DND-41 (cell line): ENCODE measurements at regions not wholly inside any gene's neighbourhood (a gene's known extent, or its start where the extent isn't known, plus 50 kb on each side); places are given as distances from the start of the nearest gene placed in this dataset.

Experiments used
- ATAC-seq: fragments of 200-7000 bp; cut with Tn5 transposase; 3 replicates; pipeline ENCODE4 v1.9.1; 2021; ENCODE audit warnings: low read depth; ENCODE audit not compliant: insufficient read depth
- DNase-seq: peaks from one replicate; pipeline ENCODE4 v3.0.0-alpha.2; 2020
- H2AFZ ChIP-seq: 2 replicates; pipeline ENCODE4 v1.6.0; 2012; ENCODE audit warnings: low read depth, low read length
- H3K27ac ChIP-seq: 2 replicates; pipeline ENCODE4 v1.5.1; 2012; ENCODE audit warnings: low read length, inconsistent platforms
- H3K27me3 ChIP-seq: fragments of 200-600 bp; sonication (generic); 2 replicates; pipeline ENCODE4 v1.6.0; 2012; ENCODE audit warnings: low read length, mild to moderate bottlenecking, inconsistent platforms; ENCODE audit not compliant: insufficient read depth, poor library complexity
- H3K36me3 ChIP-seq: 2 replicates; pipeline ENCODE4 v1.5.1; 2012; ENCODE audit warnings: low read length, inconsistent platforms; ENCODE audit not compliant: insufficient read depth
- H3K4me1 ChIP-seq: 2 replicates; pipeline ENCODE4 v1.5.1; 2012; ENCODE audit warnings: mild to moderate bottlenecking, low read length; ENCODE audit not compliant: insufficient read depth
- H3K4me2 ChIP-seq: 2 replicates; pipeline ENCODE4 v1.6.0; 2012; ENCODE audit warnings: mild to moderate bottlenecking, moderate library complexity, low read length, inconsistent platforms; ENCODE audit not compliant: insufficient read depth
- H3K4me3 ChIP-seq, 2 experiments: fragments of 200-600 bp in 1 of 2; shearing (Covaris generic) in 1 of 2; 2 replicates each; pipeline ENCODE4 v1.5.1; 2012 to 2016; ENCODE audit warnings: inconsistent platforms in 2 of 2, low read length in 2 of 2, mild to moderate bottlenecking in 2 of 2, low read depth in 1 of 2, moderate library complexity in 1 of 2
- H3K79me2 ChIP-seq: 2 replicates; pipeline ENCODE4 v1.6.0; 2012; ENCODE audit warnings: low read length, inconsistent platforms; ENCODE audit not compliant: insufficient read depth
- H3K9ac ChIP-seq: 2 replicates; pipeline ENCODE4 v1.6.0; 2012; ENCODE audit warnings: low read depth, mild to moderate bottlenecking, inconsistent platforms, low read length, moderate library complexity
- H3K9me3 ChIP-seq: 2 replicates; pipeline ENCODE4 v1.5.1; 2012; ENCODE audit warnings: low read length, moderate library complexity, mild to moderate bottlenecking, inconsistent platforms; ENCODE audit not compliant: insufficient read depth, severe bottlenecking
- H4K20me1 ChIP-seq: 2 replicates; pipeline ENCODE4 v1.6.0; 2012; ENCODE audit warnings: low read length; ENCODE audit not compliant: insufficient read depth
- EZH2 ChIP-seq: IDR thresholded peaks from 3 replicates; pipeline ENCODE4 v1.6.1; 2012; ENCODE audit warnings: borderline replicate concordance, low read depth, mild to moderate bottlenecking, moderate library complexity, low read length, inconsistent platforms; ENCODE audit not compliant: severe bottlenecking
- TF ChIP-seq, protein P1 (sequence below): IDR thresholded peaks from 2 replicates; pipeline ENCODE4 v1.5.1; 2012; ENCODE audit warnings: borderline replicate concordance, low read length, moderate library complexity, mild to moderate bottlenecking; ENCODE audit not compliant: poor library complexity, severe bottlenecking; ENCODE audit errors: extremely low read depth

DNA sequence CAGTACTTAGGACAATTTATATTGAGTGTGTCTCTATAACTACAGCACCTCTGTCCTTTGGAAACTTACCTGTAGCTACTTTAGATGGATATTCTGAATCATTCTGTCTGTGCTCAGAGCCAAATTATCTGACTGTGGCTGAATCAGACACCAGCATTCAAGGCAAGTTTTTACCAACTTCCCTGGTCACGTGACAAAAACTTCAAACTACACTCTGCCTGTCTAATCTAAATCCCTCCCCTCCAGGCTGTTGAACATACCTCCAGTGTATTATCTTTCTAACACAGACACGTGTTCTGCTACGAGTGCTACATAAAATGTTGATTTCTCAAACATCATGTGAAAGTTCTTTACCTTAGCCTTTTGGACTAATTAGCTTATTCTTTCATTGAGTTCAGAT lies 641.2 kb upstream of the CPEB2 start:
- no peaks in the 10 kb centered on the region for H3K4me1 ChIP-seq
- ATAC-seq (no peak), DNase-seq (no peak)
- no peak overlapping the region for H3K27ac ChIP-seq
- H3K79me2 ChIP-seq = no peaks in the 10 kb centered on the region
- no peaks in the 10 kb centered on the region for H3K9me3 ChIP-seq
- TF ChIP-seq, protein P1, sequence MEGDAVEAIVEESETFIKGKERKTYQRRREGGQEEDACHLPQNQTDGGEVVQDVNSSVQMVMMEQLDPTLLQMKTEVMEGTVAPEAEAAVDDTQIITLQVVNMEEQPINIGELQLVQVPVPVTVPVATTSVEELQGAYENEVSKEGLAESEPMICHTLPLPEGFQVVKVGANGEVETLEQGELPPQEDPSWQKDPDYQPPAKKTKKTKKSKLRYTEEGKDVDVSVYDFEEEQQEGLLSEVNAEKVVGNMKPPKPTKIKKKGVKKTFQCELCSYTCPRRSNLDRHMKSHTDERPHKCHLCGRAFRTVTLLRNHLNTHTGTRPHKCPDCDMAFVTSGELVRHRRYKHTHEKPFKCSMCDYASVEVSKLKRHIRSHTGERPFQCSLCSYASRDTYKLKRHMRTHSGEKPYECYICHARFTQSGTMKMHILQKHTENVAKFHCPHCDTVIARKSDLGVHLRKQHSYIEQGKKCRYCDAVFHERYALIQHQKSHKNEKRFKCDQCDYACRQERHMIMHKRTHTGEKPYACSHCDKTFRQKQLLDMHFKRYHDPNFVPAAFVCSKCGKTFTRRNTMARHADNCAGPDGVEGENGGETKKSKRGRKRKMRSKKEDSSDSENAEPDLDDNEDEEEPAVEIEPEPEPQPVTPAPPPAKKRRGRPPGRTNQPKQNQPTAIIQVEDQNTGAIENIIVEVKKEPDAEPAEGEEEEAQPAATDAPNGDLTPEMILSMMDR = no peak
- no peak for TF ChIP-seq EZH2
- no peak overlapping the region for H3K9ac ChIP-seq
- no peaks in the 10 kb centered on the region for H4K20me1 ChIP-seq
- no peak overlapping the region for H3K4me3 ChIP-seq
- no peak overlapping the region for H2AFZ ChIP-seq
- H3K27me3 ChIP-seq = no peaks in the 10 kb centered on the region
- H3K36me3 ChIP-seq = no peaks in the 10 kb centered on the region
- H3K4me2 ChIP-seq = no peak overlapping the region

DNA sequence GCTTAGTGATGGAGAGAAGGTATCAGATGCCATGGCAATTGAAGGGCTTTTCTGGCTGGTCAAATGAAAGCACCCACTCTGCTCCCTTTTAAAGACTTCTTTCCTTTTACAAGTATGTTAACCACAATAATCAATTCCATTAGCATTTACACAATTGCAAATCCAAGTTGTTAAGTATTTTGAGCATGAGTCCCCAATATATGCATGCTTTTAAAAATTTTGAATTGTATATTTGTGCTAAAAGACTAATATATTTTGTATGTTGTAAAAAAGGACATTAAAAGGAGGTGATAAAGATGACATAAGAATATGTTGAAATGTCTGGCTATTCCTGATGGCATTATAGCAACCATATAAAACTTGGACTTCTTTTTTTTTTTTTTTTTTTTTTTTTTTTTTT lies 639.9 kb upstream of the CPEB2 start:
- Histone ChIP-seq H4K20me1 (no peaks in the 10 kb centered on the region), H3K4me3 (no peak overlapping the region), H3K4me1 (no peaks in the 10 kb centered on the region), H3K27ac (no peak overlapping the region), H3K36me3 (no peaks in the 10 kb centered on the region), H3K9ac (no peak overlapping the region), H3K4me2 (no peak overlapping the region), H3K27me3 (no peaks in the 10 kb centered on the region), H2AFZ (no peak overlapping the region), H3K79me2 (no peaks in the 10 kb centered on the region), H3K9me3 (no peaks in the 10 kb centered on the region)
- TF ChIP-seq EZH2 = no peak
- TF ChIP-seq, protein P1 = no peak
- ATAC-seq (no peak), DNase-seq (no peak)

DNA sequence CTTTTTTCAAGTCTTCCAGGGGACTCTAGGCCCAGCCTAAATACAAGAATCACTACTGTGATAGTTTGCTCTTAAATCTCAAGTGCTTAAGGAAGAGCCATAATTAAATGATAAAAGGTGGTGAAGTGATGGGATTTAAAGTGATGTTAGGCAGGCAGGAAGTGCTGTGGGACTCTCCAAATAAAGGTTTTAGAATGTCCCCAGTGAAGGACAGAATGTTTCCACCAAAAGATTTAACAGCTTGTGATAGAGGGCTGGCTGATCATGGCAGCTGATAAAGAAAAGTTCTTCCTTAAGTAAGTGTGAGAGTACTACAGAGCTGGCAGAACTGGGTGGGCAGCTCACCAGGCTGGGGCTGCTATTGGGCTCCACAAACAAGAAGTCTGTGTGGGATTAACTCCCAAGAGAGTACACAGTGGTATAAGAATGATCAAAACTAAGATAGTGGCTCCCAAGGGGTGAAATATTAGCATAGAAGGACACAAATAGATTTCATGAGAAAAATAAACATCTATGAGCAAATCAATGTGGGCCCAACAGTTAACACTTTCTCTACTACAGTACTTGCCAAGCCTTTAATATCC lies 637.2 kb upstream of the CPEB2 start:
- TF ChIP-seq EZH2 = no peak
- TF ChIP-seq, protein P1 = no peak
- H3K27ac ChIP-seq = no peak overlapping the region
- no peaks in the 10 kb centered on the region for H4K20me1 ChIP-seq
- no peaks in the 10 kb centered on the region for H3K27me3 ChIP-seq
- no peaks in the 10 kb centered on the region for H3K79me2 ChIP-seq
- H3K4me1 ChIP-seq = no peaks in the 10 kb centered on the region
- no peak for DNase-seq
- no peak overlapping the region for H3K4me3 ChIP-seq
- no peak overlapping the region for H3K9ac ChIP-seq
- H3K36me3 ChIP-seq = no peaks in the 10 kb centered on the region
- no peaks in the 10 kb centered on the region for H3K9me3 ChIP-seq
- no peak overlapping the region for H3K4me2 ChIP-seq
- ATAC-seq = no peak
- no peak overlapping the region for H2AFZ ChIP-seq

DNA sequence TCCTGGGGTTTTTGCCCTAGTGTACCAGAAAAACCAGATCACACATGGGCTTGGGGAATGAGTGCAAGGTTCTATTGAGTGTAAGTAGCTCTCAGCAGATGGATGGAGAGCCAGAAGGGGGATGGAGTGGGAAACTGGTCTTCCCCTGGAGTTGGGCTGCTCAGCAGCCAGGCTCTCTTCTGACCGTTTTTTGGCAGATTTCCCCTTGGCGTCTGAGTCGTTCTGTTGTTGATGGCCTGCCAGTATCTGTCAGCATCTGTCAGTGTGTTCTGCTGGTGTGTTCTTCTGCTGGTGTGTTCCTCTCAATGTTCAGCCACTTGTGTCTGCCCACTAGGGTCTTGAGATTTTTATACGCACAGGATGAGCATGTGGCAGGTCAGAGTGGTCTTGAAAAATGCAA lies 633.9 kb upstream of the CPEB2 start:
- H3K27me3 ChIP-seq = no peaks in the 10 kb centered on the region
- H3K36me3 ChIP-seq = no peaks in the 10 kb centered on the region
- H3K9ac ChIP-seq = no peak overlapping the region
- no peak overlapping the region for H3K4me3 ChIP-seq
- H3K9me3 ChIP-seq = no peaks in the 10 kb centered on the region
- no peaks in the 10 kb centered on the region for H3K4me1 ChIP-seq
- no peak for DNase-seq
- no peak overlapping the region for H3K4me2 ChIP-seq
- TF ChIP-seq EZH2 = no peak
- TF ChIP-seq, protein P1 = no peak
- ATAC-seq = no peak
- no peaks in the 10 kb centered on the region for H3K79me2 ChIP-seq
- no peaks in the 10 kb centered on the region for H4K20me1 ChIP-seq
- H3K27ac ChIP-seq = no peak overlapping the region
- no peak overlapping the region for H2AFZ ChIP-seq
